Vagina (tissue), 2 donors: ENCODE measurements at regions not wholly inside any gene's neighbourhood (a gene's known extent, or its start where the extent isn't known, plus 50 kb on each side); places are given as distances from the start of the nearest gene placed in this dataset.

Source experiments
- POLR2AphosphoS5 ChIP-seq, 2 donors: sonication (generic); formaldehyde crosslinking; IDR thresholded peaks; one replicate each; pipeline ENCODE4 v1.9.0; 2017; ENCODE audit warnings: antibody characterized with exemption in 2 of 2, mild to moderate bottlenecking in 2 of 2, low read depth in 1 of 2; ENCODE audit not compliant: insufficient read depth in 1 of 2
- TF ChIP-seq, protein P1 (sequence below), 3 experiments: fragments of 450-650 bp in 2 of 3; fragments of 200-600 bp in 1 of 3; sonication (generic) in 1 of 3; IDR thresholded peaks; one replicate each; pipeline ENCODE4 v1.5.1; 2017 to 2019; ENCODE audit warnings: antibody characterized with exemption in 3 of 3, mild to moderate bottlenecking in 2 of 3, moderate library complexity in 2 of 3

DNA sequence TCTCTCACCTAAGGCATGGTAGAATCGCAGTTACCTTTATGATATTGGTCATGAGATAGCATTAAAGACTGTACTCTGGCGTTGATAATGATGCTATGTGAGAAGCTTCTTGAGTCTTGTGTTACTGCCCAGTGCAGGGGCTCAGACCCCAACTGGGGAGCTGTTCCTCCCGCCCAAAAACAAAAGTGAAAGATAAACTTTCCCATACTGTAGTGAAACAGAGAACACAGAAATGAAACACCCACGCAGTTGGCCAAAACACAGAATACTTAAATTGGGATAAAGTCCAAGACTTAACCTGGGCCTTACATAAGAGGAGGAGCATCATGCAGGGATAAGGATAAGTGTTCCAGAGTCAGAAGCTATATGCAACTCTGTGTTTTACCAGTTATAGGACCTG is 130.6 kb downstream of the HHIPL2 start:
- TF ChIP-seq POLR2AphosphoS5 (IDR thresholded peaks at IDR 0.05; ENCODE audit: insufficient read depth in 1 of 2, low read depth in 1 of 2): no peak
- TF ChIP-seq, protein P1, sequence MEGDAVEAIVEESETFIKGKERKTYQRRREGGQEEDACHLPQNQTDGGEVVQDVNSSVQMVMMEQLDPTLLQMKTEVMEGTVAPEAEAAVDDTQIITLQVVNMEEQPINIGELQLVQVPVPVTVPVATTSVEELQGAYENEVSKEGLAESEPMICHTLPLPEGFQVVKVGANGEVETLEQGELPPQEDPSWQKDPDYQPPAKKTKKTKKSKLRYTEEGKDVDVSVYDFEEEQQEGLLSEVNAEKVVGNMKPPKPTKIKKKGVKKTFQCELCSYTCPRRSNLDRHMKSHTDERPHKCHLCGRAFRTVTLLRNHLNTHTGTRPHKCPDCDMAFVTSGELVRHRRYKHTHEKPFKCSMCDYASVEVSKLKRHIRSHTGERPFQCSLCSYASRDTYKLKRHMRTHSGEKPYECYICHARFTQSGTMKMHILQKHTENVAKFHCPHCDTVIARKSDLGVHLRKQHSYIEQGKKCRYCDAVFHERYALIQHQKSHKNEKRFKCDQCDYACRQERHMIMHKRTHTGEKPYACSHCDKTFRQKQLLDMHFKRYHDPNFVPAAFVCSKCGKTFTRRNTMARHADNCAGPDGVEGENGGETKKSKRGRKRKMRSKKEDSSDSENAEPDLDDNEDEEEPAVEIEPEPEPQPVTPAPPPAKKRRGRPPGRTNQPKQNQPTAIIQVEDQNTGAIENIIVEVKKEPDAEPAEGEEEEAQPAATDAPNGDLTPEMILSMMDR (IDR thresholded peaks at IDR 0.05): no peak
